ENCODE measurements at regions not wholly inside any gene's neighbourhood (a gene's known extent, or its start where the extent isn't known, plus 50 kb on each side); places are given as distances from the start of the nearest gene placed in this dataset.

- DNase-seq (ENCODE audit: low spot score): no peak
These were observed 79.1 kb upstream of the ADAMTSL1 start for GRCh38 chr9:18394847-18395351.

- DNase-seq (ENCODE audit: low spot score): no peak
These were observed 77.7 kb upstream of the ADAMTSL1 start for GRCh38 chr9:18396102-18396728.

- DNase-seq (ENCODE audit: low spot score): no peak
These were observed 76.9 kb upstream of the ADAMTSL1 start for GRCh38 chr9:18397076-18397475.

GRCh38 chr9:18398038-18398437 is 75.9 kb upstream of the ADAMTSL1 start:
- no peak for DNase-seq (ENCODE audit: low spot score)

GRCh38 chr9:18404434-18405029 is 69.4 kb upstream of the ADAMTSL1 start:
- DNase-seq (ENCODE audit: low spot score): no peak

- DNase-seq (ENCODE audit: low spot score): no peak
These were observed 68.7 kb upstream of the ADAMTSL1 start for GRCh38 chr9:18405240-18405639.

GRCh38 chr9:18410983-18411382 is 63.0 kb upstream of the ADAMTSL1 start:
- no peak for DNase-seq (ENCODE audit: low spot score)

- DNase-seq (ENCODE audit: low spot score): no peak
These were observed 52.6 kb upstream of the ADAMTSL1 start for GRCh38 chr9:18421391-18421790.

GRCh38 chr9:18422296-18423036 is 51.5 kb upstream of the ADAMTSL1 start:
- no peak for DNase-seq (ENCODE audit: low spot score)

- no peak for DNase-seq (ENCODE audit: low spot score)
These were observed 50.0 kb upstream of the ADAMTSL1 start for GRCh38 chr9:18423791-18424531.
